ENCODE measurements at regions not wholly inside any gene's neighbourhood (a gene's known extent, or its start where the extent isn't known, plus 50 kb on each side); places are given as distances from the start of the nearest gene placed in this dataset.

DNA sequence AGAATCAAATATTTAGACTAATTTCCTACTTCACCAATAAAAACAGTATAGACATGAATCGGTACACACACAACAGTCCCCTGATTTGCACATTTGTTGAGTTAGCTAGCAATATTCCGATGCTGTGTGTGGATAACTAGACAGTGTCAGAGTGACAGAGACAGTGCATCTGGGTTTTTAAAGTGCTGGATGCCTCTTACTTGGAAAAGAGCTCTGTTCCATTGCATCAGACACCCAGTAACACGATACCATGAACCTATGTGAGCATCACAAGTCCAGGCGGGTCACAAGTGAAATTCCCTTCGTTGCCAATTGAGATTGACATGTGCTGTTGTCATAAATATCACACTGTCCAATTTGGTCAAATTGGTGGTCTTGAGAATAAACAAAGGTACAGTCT, 82.0 kb upstream of the ESRRG start:
- DNase-seq: no peak

DNA sequence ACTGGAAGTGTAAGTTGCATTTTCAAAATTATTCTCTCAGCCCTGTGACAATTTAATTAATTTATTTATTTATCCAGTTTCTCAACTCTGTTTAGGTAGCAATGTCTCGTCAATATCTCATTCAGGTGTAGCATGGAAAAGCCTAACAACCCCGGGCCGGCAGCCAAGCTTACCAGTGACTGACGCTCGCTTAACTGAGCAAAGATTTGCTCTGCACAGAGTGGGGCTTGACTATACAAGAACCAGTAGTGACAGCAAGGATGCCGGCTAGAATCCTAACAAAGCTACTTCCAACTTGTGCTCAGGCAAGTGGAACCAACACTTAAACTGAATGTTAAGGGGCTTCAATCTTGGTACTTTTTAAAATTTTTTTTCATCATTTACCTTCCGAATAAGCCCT, 80.9 kb upstream of the ESRRG start:
- no peak for DNase-seq

DNA sequence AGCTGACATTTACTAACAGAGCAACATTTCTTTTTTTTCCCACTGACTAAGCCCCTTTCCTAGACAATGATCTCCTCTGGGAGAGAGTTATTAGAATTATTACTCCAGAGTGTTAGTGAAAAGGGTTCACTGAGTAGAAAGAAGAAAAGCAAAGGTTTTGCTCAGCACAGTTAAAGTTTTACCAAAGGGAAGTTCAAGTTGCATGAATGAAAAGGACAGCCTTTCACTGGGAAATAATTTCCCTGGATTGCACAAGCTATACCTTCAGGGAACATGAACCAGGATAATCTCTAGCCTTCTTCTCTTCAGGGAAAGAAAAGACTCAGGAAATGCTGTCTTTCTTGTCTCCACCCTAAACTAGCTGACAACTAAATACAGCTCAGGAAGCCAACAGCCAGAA, 71.4 kb upstream of the ESRRG start:
- DNase-seq: no peak

DNA sequence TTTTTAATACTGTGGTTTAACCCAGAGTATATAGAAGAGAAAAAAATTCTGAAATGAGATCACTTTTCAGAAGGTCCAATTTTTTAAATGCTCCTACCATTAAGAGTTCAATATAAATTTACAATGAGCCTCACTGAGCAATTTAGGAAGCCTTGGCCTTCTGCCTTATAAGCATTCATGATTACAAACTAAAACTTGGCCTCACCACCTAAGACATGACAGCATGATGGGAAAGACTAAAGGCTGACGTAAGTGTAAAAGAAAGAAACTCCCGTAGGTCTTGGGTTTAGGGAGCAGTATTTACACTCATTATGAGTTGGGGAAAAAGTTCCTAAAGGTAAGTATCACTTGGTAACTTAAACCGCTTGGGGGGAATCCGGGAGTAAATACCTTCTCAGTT, 70.7 kb upstream of the ESRRG start:
- no peak for DNase-seq

DNA sequence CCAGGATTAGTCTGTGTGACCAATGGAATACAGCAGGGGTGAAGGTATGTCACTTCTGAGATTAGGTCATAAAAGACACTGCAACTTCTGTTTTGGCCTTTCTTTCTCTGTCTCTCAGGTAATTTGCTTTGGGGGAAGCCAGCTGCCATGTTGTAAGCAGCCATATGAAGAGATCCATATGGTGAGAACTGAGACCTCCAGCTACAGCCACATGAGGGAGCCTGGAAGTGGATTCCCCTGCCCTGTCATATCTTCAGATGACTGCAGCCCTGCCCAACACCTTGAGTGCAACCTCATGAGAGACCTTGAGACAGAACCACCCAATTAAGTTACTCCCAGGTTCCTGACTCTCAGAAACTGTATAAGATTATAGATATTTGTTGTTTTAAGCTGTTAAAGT, 70.1 kb upstream of the ESRRG start:
- no peak for DNase-seq

DNA sequence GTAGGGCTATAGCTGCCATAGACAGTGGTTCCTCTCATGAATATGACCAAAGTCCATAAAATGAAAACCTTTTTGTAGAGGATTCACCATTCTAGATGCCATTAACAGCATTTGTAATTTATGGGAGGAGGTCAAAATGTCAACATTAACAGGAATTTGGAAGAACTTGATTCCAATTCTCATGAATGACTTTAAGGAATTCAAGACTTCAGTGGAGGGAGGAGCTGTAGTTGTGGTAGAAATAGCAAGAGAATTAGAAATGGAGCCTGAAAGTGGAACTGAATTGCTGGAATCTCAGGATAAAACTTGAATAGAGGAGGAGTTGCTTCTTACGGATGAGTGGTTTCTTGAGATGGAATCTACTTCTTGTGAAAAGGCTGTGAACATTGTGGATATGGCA, 65.4 kb upstream of the ESRRG start:
- DNase-seq: no peak

DNA sequence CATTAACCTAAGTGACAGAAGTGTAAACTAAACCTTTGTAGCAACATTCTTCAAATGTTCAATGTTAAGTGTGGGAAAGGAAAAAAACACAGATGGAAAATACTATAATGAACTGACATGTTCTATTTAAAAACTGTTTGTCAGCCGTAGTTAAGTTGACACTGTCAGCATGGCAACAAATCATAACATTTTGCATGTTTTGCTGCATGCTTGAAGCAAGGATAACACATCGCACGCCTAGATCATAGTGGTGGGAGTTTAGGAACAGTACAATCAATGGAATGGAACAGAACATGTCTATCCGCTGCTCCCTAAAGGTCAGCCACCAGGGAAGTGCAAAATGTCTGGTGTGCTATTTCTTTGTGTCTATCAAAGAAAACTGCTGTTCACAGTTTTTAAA, 62.5 kb upstream of the ESRRG start:
- DNase-seq: no peak

DNA sequence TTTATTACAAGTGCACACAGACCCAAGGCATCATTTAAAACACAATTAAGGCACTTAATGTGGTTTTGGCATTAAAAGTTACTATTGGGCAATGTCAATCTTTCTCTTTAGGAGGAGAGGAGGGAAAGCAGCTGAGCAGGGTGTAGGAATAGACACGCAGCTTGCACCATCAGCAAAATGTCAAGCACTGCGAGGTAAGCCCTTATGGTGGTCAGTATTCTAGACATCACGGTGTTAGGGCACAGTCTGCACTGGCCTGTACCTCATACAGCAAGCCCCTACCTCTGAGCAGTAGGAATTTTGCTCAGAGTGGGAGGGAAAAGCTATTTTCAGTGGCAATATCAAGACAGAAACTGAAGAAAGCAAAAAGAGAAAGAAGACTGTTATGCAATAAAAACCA, 62.0 kb upstream of the ESRRG start:
- no peak for DNase-seq

DNA sequence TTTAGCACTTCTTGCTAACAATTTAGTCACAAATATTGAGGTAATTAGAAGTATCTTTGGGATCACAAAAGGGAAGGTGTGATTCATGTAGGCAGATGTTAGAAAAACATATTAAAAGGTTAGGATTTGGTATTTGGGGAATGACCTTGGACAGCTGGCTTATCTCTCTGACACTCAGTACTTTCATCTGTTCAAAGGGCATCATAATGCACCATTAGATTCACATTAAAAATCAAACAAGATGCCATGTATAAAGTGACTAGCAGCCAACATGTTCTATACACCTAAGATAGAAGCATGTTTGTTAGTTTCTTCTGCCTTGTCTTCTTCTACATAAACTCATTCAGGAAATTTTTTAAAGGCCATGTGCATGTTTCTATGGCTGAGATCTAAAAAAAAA, 56.5 kb upstream of the ESRRG start:
- no peak for DNase-seq

DNA sequence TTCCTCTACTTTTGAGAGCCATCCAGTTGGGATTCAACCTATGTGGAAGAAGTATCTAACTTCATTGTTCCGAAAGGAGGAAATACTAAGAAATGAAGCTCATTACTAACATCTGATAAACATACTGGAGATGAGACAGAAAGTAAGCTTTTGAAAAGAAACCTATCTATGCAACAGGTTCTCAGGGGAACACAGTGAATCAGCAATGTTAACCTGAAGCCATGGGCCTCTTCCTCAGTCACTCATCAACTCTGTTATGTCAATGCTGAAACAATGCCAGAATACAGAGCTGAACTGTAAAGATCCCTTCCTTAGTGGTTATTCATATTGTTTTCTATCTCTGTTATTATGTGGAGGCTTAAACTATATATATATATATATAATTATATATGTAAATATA, 55.5 kb upstream of the ESRRG start:
- DNase-seq: no peak

DNA sequence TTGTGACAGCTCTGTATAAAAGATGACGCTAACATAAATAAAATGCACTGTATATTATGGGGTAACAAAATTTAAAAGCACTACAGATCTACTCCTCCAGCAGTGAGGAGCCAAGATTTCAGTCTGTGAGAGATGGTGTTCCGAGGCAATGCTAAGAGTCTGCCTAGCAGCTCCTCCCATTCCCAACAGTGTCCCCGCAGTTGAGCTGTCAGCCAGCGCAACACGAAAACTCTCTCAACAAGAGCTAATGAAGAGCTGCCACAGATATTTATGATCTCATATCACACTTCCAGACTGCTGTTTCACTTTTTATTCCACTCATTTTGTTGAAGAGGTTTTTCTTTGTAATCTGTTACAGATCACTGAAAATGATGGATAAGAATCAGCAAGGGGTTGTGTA, 53.9 kb upstream of the ESRRG start:
- no peak for DNase-seq
